Stomach (tissue), 8 donors: ENCODE measurements at regions not wholly inside any gene's neighbourhood (a gene's known extent, or its start where the extent isn't known, plus 50 kb on each side); places are given as distances from the start of the nearest gene placed in this dataset.
A peak's percentile ranks its signal among the peaks of the same experiment; 100 is the strongest.

Source experiments
- DNase-seq, 2 donors: peaks; one replicate each; pipeline versions ENCODE4 v3.0.0 to v3.0.0-alpha.2; 2013 to 2019
- H3K27ac ChIP-seq, 5 donors: fragments of 200-600 bp in 4 of 5; sonication (generic) in 4 of 5; one replicate each; pipeline ENCODE4 v1.5.1; 2013 to 2019; ENCODE audit warnings: mild to moderate bottlenecking in 1 of 5, moderate library complexity in 1 of 5
- H3K27me3 ChIP-seq, 3 donors: fragments of 200-600 bp; sonication (generic); one replicate each; pipeline ENCODE4 v1.5.1; 2017 to 2019; ENCODE audit warnings: mixed run types in 1 of 3
- H3K36me3 ChIP-seq, 4 donors: fragments of 200-600 bp; sonication (generic); 1 replicate in 3 of 4; 2 replicates in 1 of 4; pipeline ENCODE4 v1.5.1; 2016 to 2019
- H3K4me1 ChIP-seq, 4 donors: fragments of 200-600 bp; sonication (generic); one replicate each; pipeline ENCODE4 v1.5.1; 2016 to 2019
- H3K4me3 ChIP-seq, 4 donors: fragments of 200-600 bp; sonication (generic) in 3 of 4; one replicate each; pipeline ENCODE4 v1.5.1; 2016 to 2019; ENCODE audit warnings: mild to moderate bottlenecking in 1 of 4
- H3K9me3 ChIP-seq, 4 donors: fragments of 200-600 bp; sonication (generic); one replicate each; pipeline ENCODE4 v1.5.1; 2016 to 2019
- CTCF ChIP-seq, 7 experiments: fragments of 450-650 bp in 4 of 7; fragments of 200-600 bp in 3 of 7; sonication (generic) in 3 of 7; IDR thresholded peaks; one replicate each; pipeline ENCODE4 v1.5.1; 2016 to 2019; ENCODE audit warnings: antibody characterized with exemption in 7 of 7, control low read depth in 2 of 7, mild to moderate bottlenecking in 1 of 7
- EP300 ChIP-seq: sonication (generic); formaldehyde crosslinking; IDR thresholded peaks from one replicate; pipeline ENCODE4 v1.6.1; 2017; ENCODE audit warnings: antibody characterized with exemption
- POLR2A ChIP-seq, 4 donors: fragments of 450-650 bp; IDR thresholded peaks; one replicate each; pipeline ENCODE4 v1.6.1; 2016; ENCODE audit warnings: antibody characterized with exemption in 4 of 4, control low read depth in 2 of 4, mild to moderate bottlenecking in 1 of 4, moderate library complexity in 1 of 4
- POLR2AphosphoS5 ChIP-seq, 3 donors: sonication (generic); formaldehyde crosslinking; IDR thresholded peaks; one replicate each; pipeline ENCODE4 v1.6.1; 2016; ENCODE audit warnings: antibody characterized with exemption in 3 of 3
- WGBS, 5 donors: extraction: QIAGEN DNeasy Blood & Tissue Kit in 3 of 5; methylation state at CpG; one replicate each; pipeline versions ENCODE4 v1.1.5 to v1.1.7; 2013 to 2018; 5-methylcytosine and 5-hydroxymethylcytosine counted together
- intact Hi-C: fragments of 100-400 bp; cut with DNase I; formaldehyde crosslinking; loops from one replicate; pipeline ENCODE4 v1.15.1; 2023; ENCODE audit warnings: low total_unique reads
- donor health status: healthy with polysubstance abuse.
- donor health status: Bipolar disorder and iron deficiency.
- donor health status: healthy.

- DNase-seq, result no peak
- Histone ChIP-seq H3K9me3 (no peaks in the 10 kb centered on the region), H3K27ac (no peak overlapping the region), H3K27me3 (peaks cover 0 to 7% (median 0%) of the 10 kb centered on the region in 3 donors), H3K4me1 (peaks cover 0 to 16% (median 0%) of the 10 kb centered on the region in 4 donors), H3K36me3 (no peaks in the 10 kb centered on the region), H3K4me3 (no peak overlapping the region)
- intact Hi-C loops, result no loop called here
- 93 to 100% (median 95%) methylated on average over 4 of the region's 4 CpGs for WGBS, 5 donors
- TF ChIP-seq EP300 (no peak), POLR2AphosphoS5 (IDR thresholded peaks at IDR 0.05) (no peak), POLR2A (IDR thresholded peaks at IDR 0.05) (no peak), CTCF (IDR thresholded peaks at IDR 0.05) (no peak)
These were observed 58.0 kb upstream of the TBX3 start for GRCh38 chr12:114741940-114742339.

GRCh38 chr12:114740448-114740847, 56.5 kb upstream of the TBX3 start:
- no peak overlapping the region for H3K27ac ChIP-seq
- WGBS, 5 donors, result 69 to 89% (median 81%) methylated on average over 6 to 7 of the region's 7 CpGs
- intact Hi-C loops, result no loop called here

GRCh38 chr12:114738460-114739184, 54.6 kb upstream of the TBX3 start:
- peaks cover 0 to 40% (median 12%) of the 10 kb centered on the region in 3 donors for H3K27me3 ChIP-seq
- peaks cover 0 to 17% (median 14%) of the 10 kb centered on the region in 4 donors for H3K4me1 ChIP-seq
- H3K36me3 ChIP-seq, result no peaks in the 10 kb centered on the region
- H3K9me3 ChIP-seq, result no peaks in the 10 kb centered on the region
- no peak overlapping the region for H3K4me3 ChIP-seq
- intact Hi-C loops, result no loop called here
- no peak for DNase-seq
- TF ChIP-seq POLR2AphosphoS5 (IDR thresholded peaks at IDR 0.05) (no peak), CTCF (IDR thresholded peaks at IDR 0.05) (no peak), POLR2A (IDR thresholded peaks at IDR 0.05) (no peak), EP300 (no peak)
- no peak overlapping the region for H3K27ac ChIP-seq
- WGBS, 5 donors, result 57 to 72% (median 61%) methylated on average over 9 of the region's 9 CpGs

More at GRCh38 chr12:114740448-114740847, 56.5 kb upstream of the TBX3 start:
- Histone ChIP-seq H3K4me3 (no peak overlapping the region), H3K9me3 (no peaks in the 10 kb centered on the region), H3K36me3 (no peaks in the 10 kb centered on the region), H3K4me1 (peaks cover 0 to 28% (median 13%) of the 10 kb centered on the region in 4 donors), H3K27me3 (peaks cover 0 to 22% (median 9%) of the 10 kb centered on the region in 3 donors)
- DNase-seq, result no peak
- TF ChIP-seq POLR2A (IDR thresholded peaks at IDR 0.05), result no peak

GRCh38 chr12:114735680-114736374, 51.9 kb upstream of the TBX3 start:
- 19 to 42% (median 26%) methylated on average over 31 to 43 of the region's 43 CpGs for WGBS, 5 donors
- DNase-seq, result peak in 1 of 2 donors; percentile 23
- Histone ChIP-seq H3K27me3 (peaks cover 0 to 47% (median 12%) of the 10 kb centered on the region in 3 donors), H3K4me1 (peaks cover 0 to 17% (median 14%) of the 10 kb centered on the region in 4 donors), H3K27ac (peak overlapping the region in 1 of 5 donors; percentile 16), H3K4me3 (no peak overlapping the region), H3K36me3 (no peaks in the 10 kb centered on the region), H3K9me3 (no peaks in the 10 kb centered on the region)
- intact Hi-C loops, result no loop called here
- no peak for TF ChIP-seq POLR2A (IDR thresholded peaks at IDR 0.05)
- TF ChIP-seq EP300, result no peak
- no peak for TF ChIP-seq POLR2AphosphoS5 (IDR thresholded peaks at IDR 0.05)
- TF ChIP-seq CTCF (IDR thresholded peaks at IDR 0.05), result no peak
